HG03457 (cell line): ENCODE measurements at regions not wholly inside any gene's neighbourhood (a gene's known extent, or its start where the extent isn't known, plus 50 kb on each side); places are given as distances from the start of the nearest gene placed in this dataset.
"Not testable (repeated sequence)": the region's sequence is repeated elsewhere in the genome, so short reads cannot be mapped to it uniquely, and the experiment has no call there.

Experiments
- ATAC-seq: cut with Tn5 transposase; IDR thresholded peaks from one replicate; pipeline ENCODE4 v1.9.1; 2021; ENCODE audit warnings: moderate number of reproducible peaks; ENCODE audit not compliant: unreplicated experiment

DNA sequence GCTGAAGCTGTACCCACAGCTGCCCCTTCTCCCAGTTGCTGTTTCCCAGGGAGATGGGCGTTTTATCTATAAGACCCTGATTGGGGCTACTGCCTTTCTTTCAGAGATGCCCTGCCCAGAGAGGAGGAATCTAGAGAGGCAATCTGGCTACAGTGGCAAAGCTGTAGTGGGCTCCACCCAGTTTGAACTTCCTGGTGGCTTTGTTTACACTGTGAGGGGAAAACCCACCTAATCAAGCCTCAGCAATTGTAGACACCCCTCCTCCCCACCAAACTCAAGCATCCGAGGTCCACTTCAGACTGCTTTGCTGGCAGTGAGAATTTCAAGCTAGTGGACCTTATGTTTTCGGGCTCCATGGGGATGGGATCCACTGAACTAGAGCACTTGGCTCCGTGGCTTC, 240.4 kb upstream of the AFF2 start:
- ATAC-seq: no peak

DNA sequence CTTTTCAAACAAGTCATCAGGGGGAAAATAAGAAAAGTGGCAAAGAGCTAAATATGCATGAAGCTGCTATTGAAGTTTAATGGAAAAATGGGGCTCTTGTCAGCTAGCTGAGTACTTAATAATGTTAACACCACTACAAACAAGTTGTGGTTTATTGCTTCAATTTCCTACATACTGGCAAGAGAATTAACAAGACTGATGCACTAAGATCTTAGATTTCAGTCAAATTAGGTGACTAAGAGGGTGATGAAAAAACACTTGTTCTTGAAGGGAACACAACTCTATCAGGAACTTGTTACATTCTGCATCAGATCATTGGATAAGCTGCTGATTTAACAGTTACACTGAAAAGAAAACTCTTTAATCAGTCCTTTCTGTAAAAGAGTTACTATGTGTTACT, 234.6 kb upstream of the AFF2 start:
- ATAC-seq: no peak

DNA sequence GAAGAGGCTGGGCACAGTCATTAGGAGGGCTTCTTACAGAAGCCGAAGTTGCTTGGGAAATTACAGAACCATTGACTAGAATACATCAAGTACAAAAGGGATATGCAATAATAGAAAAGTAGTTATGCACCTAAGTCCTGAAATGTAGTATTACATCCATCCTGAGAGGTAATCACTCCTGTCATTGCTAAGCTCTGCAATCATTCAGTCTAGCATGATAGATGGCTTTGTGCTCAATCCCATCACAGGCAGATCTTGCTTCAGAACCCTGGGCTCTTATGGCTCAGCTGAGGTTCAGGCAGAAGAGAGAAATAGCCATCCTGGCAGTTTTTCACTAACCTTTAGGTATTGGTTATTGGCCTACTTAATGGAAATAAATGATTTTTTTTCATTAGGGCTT, 231.7 kb upstream of the AFF2 start:
- no peak for ATAC-seq

DNA sequence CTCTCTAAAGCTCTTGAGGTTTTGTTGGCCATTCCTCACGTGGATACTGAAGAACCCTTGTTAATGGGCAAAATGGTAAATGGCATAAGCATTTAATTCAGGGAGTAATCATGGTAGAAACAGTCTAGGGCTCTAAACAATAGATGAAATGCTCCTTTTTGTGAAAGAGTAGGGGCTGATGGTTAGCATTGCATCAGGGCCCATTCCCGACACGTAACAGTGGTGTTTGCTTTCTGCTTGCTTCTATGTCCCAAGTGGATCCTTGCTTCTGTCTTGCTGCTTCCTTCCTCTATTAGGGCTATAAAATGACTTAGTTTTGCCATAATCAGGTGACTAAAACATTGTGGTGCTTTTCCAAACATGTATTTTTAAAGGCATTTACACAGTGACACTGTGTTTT, 230.9 kb upstream of the AFF2 start:
- no peak for ATAC-seq

DNA sequence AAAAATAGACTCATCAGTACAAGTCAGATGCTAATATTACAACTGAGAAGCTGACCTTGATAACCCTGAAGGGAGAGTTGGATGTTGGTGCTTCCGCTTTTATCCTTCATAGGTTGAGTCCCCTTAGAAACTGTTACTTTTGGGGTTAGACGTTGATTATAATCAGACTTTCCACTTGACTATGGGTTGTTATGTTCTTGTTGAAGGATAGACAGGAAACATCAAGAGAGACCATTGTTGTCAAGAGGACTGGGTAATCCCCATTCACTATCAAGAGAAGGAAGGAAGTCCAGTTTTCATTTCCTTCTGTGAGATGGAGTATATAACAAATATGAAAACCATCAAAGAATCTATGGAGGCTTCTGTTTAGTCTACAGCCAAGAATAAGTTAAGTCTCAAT, 229.9 kb upstream of the AFF2 start:
- ATAC-seq: no peak

DNA sequence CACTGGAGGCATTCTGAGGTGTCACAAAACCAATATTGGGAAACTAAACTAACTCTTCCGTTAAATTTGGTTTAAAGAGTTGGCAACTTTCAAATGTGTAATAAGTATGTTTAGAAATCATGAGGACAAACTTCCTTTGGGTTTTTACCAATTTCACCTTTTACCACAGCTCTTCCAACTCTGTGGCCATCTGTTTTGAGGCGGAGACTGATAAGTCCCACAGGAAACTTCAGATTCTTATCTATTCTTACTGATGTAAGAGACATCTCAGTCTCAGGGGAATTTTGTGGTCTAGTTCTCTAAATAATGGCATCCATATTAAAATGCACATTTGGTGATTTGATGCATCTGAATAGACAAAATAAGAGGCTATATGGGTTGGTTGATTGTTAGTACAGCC, 229.2 kb upstream of the AFF2 start:
- no peak for ATAC-seq

DNA sequence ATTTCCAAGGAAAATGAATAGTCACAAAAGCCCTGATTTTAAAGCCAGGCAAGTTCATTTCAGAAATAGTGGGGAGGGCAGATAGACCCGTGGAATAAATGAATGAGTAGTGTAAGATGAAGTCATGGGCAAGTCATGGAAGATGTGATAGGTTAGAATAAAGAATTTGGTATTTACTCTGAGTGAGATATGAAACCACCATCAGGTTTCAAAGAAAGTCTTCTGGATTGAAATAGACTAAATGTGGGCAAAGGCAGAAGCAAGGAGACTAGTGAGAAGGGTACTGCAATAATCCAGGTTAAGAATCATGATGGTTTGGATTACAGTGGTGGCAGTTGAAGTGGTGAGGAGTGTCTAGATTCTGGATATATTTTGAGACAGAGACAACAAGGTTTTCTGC, 218.5 kb upstream of the AFF2 start:
- no peak for ATAC-seq

DNA sequence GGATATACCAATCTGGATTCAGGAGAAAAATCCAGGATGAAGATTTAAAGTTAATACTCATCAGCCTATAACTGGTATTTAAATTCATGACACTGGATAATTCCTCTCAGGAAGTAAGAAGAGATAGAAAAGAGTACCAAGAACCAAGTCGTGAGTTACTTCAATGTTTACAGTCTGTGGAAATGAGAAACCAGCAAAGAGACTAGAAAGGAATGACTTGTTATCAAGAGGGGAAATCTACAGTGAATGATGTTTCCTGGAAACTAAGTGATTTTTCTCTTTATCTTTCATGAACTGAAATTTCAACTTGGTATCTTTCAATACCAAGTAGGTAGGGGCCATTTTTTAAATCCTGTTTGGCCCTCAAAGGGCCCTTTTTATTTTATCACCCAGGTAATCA, 217.9 kb upstream of the AFF2 start:
- ATAC-seq: no peak

DNA sequence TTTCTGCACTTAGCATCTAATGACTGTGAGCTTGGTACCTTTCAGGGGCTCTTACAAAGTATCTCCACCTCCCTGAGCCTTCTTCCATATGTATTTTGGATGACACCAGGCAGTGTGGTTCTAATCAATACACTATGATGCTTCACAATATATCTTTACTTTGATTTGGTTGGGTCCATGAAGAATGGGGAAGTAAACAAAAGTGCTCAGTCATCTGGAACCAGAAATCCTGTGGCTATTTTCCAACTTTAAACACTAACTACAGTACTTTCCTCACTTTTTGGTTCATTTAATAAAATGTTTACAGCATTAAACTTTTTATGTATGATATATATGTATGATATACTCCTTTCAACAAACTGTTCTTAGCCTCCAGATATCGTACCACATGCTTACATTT, 216.4 kb upstream of the AFF2 start:
- no peak for ATAC-seq

DNA sequence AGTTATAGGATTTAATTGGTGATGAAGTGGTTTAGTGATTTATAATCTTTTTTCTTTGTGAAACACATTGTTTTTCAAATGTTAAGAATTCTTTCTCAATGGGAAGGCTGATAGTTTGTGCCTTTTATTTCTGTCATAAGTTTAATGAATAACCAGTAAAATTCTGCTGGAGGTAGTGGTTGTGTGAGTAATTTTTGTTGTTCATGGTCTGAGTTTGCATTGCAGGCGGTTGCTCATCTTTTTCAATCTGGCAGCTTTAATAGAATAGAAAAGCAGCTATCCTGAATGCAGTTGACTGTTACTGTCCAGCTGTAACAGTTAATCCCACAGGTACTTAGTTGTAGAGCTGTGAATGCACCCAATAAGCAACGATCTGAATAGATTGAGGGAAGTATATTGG, 215.6 kb upstream of the AFF2 start:
- ATAC-seq: no peak

DNA sequence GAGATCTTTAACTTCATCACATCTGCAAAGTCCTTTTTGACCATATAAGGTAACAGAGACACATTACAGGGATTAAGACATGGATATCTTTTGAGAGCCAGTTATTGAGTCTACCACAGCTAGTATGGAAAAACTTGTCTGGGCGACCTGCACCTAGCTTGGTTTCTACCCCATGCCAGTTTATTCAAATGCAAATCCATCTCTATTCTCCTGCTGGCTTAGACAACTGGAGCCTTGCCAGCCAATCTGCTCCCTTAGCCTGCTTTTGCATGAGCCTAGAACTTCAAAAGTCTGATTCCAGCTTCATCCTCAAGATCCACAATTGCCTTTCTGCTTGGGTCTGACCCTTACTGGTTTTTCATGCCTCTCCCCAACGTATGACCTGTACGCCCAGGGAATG, 212.0 kb upstream of the AFF2 start:
- no peak for ATAC-seq

DNA sequence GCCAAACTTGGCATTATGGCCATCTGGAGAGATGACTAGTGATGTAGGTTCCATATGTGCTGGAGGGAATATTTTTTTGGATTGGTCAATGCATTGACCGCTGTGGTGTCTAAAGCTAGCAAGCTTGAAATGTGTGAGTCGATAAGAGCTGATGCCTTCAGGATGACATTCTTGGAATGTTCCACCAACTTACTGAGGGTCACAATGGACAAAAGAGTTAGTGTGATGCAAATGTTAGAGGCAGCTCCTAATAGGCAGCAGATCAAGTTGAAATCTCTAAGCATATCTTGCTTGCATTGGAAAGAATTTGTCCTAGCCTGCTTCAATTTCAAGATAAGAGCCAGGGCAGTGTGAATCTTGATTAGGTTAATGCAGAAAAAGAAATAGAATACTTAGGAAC, 210.4 kb upstream of the AFF2 start:
- ATAC-seq: no peak

DNA sequence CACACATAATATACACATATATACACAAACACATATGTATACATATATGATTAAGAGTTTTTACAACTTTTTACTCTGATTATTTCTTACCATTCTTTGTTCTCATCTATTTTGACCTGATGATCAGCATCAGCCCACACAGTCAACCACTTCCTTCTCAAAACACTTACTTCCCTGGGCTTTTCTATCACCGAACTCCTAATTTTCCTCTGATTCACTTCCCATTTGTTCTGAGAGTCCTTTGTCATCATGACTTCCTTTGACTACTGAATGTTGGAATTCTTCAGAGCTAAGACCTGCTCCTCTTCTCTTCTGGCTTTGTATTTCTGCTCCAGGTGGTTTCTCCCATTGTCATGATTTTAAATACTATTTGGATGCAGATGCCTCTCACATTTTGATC, 209.5 kb upstream of the AFF2 start:
- no peak for ATAC-seq

DNA sequence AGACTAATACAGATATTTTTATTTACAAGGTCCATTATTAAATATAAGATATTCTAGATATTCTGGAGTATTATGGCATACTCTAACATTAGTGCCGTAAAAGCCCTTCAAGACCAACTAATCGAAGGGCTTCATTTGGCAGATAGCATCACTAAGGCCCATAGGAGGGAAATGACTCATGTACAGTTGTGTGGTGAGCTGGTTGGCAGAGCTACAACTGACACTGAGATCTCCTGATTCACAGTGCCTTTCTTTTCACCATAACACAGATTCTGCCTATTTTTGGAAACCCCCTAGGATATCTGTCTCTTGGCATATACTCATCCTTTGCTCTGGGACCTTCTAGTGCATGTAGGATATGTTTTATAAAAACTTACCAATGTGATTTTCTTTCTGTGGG, 201.7 kb upstream of the AFF2 start:
- ATAC-seq: no peak

DNA sequence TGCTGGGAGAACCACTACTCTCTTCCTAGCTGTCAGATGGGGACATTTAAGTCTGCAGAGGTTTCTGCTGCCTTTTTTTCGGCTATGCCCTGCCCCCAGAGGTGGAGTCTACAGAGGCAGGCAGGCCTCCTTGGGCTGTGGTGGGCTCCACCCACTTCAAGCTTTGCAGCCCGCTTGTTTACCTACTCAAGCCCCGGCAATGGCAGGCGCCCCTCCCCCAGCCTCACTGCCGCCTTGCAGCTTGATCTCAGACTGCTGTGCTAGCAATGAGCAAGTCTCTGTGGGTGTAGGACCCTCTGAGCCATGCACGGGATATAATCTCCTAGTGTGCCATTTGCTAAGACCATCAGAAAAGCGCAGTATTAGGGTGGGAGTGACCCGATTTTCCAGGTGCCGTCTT, 195.2 kb upstream of the AFF2 start:
- not testable (repeated sequence) for ATAC-seq

DNA sequence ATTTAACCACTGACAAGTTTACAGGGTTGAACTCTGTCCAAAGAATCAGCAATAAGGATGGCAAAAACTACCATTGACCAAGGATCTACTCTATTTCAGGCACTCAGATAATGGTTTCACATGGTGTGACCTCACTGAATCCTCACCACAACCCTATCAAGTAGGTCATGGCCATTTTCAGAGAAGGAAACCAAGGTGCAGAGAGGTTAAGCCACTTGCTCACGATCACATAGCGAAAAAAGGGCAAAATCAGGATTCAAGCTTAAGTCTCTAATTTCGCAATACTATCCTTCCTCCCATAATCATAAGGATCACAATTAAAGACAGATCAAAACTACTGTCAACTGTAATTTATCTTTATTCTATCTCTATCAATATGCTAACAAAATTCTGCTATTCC, 191.0 kb upstream of the AFF2 start:
- ATAC-seq: no peak

DNA sequence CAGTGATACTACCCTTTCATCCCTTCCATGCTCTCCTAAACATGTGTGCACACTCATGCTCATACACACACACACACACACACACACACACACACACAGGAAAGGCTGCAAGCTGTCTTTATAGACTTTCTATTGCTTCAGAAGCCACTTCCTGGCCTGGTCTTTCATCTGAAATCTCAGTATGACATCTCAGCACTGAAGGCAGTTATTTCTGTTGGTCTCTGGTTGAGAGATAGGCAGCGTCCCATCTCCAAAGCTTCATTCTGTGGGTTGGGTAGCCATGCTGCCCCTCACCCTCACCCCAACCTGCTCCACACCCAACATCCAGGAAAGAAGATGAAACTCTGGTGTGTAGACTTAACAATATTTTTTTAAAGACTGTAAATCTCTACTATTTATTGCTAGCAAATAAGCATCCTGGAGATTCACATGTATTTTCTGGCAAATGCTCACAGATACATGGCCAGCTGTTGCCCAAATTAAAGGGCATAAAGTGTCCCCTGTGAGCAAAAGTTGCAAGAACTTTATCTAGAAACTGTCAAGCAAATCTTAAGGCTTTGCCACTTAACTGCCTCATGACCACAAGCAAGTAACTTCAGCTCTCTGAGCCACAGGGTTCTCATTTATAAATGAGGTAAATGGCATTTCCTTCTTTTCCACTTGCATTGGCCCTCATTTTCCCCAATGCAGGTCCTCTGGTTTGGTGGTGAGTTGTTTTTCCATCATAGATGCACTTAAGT, 189.8 kb upstream of the AFF2 start:
- ATAC-seq: peak; percentile 76

DNA sequence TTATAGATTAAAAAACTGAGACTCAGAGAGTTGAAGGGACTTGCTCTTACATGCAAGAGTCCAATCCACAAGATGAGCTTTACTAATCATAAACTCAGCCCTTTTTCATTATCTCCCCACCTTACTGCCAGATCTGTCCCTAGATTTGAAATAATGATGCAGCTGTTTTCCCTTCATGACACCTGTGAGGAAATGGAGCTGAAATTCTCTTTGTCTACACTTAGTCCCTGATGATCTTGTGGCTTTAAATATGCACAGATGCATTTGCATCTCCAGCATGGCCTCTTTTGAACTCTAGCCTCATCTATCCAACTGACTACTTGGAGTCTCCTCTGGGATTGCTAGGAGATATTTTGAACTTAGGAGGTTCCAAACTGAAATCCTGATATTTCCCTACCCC, 188.9 kb upstream of the AFF2 start:
- ATAC-seq: no peak

DNA sequence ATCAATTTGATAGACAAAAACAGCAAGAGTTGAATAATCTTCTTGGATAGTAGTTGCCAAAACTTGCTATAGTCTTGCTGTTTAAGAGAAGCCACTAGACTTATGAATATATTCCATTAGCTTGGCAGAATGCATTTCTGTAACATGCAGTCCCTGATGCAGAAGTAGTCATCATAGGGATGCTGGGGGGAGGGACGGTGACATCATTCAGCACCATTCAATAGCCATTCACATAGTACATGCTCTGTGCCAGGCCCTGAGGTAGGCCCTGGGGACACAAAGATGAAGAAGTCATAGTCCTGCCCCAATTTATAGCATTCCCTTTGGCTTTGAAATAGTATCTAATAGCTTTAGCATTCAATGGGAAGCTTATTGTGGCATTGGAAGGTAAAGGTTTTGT, 185.5 kb upstream of the AFF2 start:
- ATAC-seq: no peak

DNA sequence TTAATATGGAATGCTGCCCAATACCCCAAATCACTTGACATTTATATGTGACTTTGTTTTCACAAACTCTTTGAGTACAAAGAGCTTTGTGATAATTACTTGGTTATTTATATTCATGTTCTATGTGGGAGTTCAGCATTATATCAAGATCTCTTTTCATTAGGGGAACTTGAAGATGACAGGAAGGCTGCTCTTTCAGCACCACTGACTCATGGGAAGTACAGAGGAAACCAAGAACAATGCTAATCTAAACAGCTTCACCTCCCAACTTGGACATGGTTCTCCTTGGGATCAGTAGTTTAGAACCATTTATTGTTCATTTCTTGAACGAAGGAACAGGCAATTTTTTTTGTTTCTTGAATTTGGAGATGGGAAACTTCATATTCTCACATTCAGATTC, 184.0 kb upstream of the AFF2 start:
- no peak for ATAC-seq

DNA sequence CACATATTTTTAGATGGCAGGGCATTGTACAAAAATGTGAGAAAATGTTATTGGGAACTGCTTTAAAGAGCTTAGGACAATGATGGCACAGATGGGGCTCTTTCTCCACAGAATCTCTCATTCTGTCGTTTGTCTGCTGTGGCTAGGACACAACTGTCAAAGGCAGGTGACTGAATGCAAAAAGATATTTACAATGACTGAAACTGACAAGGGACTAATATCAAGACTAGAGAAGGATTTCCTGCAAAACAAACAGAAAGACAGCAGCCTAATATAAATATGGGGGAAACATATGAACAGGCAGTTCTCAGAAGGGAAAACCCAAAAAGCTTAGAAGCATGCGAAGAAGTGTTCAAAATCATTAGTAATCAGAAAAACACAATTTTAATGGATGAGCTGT, 177.5 kb upstream of the AFF2 start:
- no peak for ATAC-seq

DNA sequence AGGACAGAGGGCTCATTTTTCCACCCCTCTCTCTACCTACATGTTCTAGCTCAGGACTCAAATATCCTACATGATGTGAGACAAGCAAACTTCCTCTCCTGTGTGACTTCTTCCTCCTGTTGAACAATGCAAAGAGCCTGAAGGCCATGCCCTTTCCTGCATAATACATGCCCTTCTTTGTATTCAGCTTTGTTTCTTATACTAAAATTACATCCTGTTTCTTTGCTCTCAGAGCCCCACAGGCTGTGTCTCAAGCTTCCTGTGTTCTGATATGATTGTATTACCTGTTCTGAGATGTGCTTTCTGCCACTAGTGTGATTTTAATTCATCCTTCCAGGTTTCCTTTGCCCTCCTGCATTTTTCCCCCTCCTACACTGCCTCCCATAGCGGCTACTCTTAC, 166.4 kb upstream of the AFF2 start:
- ATAC-seq: no peak

DNA sequence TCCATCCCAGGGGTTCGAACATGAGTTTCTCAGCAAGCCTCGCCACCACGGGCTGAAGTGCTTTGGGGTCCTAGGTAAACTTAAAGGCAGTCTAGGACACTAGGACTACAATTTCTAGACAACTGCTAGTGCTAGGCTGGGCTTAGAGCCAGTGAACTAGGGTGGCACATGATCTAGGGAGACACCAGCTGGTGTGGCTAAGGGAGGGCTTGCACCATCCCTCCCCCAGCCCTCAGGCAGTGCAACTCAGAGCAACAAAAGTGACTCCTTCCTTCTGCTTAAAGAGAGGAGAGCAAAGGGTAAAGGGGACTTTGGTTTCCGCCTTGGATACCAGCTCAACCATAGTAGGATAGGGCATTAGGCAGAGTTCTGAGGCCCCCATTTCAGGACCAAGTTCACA, 162.5 kb upstream of the AFF2 start:
- no peak for ATAC-seq

DNA sequence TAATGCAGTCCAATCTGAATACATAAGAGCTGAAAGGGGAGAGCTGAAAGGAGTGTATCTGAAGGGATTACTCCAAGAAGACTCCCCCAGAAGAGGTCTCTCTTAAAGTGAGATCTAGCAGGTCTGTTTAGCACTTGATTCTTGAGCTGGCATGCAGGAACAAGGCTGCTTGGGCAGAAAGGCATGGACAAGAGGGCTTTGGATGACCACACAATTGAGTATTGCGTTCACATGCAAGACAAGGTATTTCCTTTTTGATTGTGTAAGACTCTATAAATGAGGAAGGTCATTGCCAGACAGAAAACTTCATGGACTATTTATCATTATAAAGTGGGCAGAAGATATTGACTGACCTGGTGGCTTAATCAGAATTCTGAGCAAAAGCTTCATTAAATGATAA, 145.5 kb upstream of the AFF2 start:
- ATAC-seq: no peak
